ENCODE measurements at regions not wholly inside any gene's neighbourhood (a gene's known extent, or its start where the extent isn't known, plus 50 kb on each side); places are given as distances from the start of the nearest gene placed in this dataset.

DNA sequence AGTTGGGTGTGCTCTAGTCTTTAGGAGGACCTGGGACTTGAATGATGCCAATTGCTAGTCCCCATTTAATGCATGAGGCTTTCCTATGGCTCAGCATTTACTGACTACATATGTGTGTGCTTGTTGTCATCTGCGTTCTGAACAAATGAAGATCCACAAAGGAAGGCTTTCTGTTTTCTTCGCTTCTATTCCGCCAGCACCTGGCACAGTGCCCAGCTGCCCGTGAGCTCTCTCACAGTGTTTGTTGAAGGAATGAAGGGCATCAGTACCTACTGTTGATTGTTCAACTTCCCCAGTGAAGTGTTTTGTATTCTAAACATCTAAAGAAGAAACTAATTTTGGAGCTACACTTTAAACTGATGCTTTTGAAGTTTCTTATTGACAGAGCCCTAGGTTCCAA is 122.4 kb upstream of the LINC00305 start:
- TF ChIP-seq, protein P1, sequence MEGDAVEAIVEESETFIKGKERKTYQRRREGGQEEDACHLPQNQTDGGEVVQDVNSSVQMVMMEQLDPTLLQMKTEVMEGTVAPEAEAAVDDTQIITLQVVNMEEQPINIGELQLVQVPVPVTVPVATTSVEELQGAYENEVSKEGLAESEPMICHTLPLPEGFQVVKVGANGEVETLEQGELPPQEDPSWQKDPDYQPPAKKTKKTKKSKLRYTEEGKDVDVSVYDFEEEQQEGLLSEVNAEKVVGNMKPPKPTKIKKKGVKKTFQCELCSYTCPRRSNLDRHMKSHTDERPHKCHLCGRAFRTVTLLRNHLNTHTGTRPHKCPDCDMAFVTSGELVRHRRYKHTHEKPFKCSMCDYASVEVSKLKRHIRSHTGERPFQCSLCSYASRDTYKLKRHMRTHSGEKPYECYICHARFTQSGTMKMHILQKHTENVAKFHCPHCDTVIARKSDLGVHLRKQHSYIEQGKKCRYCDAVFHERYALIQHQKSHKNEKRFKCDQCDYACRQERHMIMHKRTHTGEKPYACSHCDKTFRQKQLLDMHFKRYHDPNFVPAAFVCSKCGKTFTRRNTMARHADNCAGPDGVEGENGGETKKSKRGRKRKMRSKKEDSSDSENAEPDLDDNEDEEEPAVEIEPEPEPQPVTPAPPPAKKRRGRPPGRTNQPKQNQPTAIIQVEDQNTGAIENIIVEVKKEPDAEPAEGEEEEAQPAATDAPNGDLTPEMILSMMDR (IDR thresholded peaks at IDR 0.05) = no peak
- TF ChIP-seq POLR2AphosphoS5 (IDR thresholded peaks at IDR 0.05) (no peak), POLR2A (IDR thresholded peaks at IDR 0.05) (no peak)
